NCI-H2029 (cell line): ENCODE measurements at regions not wholly inside any gene's neighbourhood (a gene's known extent, or its start where the extent isn't known, plus 50 kb on each side); places are given as distances from the start of the nearest gene placed in this dataset.
"Not testable (repeated sequence)": the region's sequence is repeated elsewhere in the genome, so short reads cannot be mapped to it uniquely, and the experiment has no call there.

Experiments
- DNase-seq: peaks from one replicate; lab custom pipeline; 2025; lab: John Stamatoyannopoulos, UW

- DNase-seq = no peak
Measured at GRCh38 chr18:27579364-27579763, 394.3 kb upstream of the CHST9 start.

- DNase-seq = no peak
Measured at GRCh38 chr18:27577752-27578151, 392.6 kb upstream of the CHST9 start.

GRCh38 chr18:27577265-27577664 lies 392.2 kb upstream of the CHST9 start:
- no peak for DNase-seq

GRCh38 chr18:27567434-27567833 lies 382.3 kb upstream of the CHST9 start:
- no peak for DNase-seq

- no peak for DNase-seq
Measured at GRCh38 chr18:27564066-27564465, 379.0 kb upstream of the CHST9 start.

GRCh38 chr18:27558388-27559155 lies 373.5 kb upstream of the CHST9 start:
- DNase-seq = no peak

- no peak for DNase-seq
Measured at GRCh38 chr18:27556741-27557140, 371.6 kb upstream of the CHST9 start.

- DNase-seq = no peak
Measured at GRCh38 chr18:27549335-27550039, 364.4 kb upstream of the CHST9 start.

- DNase-seq = no peak
Measured at GRCh38 chr18:27546991-27547390, 361.9 kb upstream of the CHST9 start.

- no peak for DNase-seq
Measured at GRCh38 chr18:27544206-27544605, 359.1 kb upstream of the CHST9 start.

- no peak for DNase-seq
Measured at GRCh38 chr18:27541293-27541692, 356.2 kb upstream of the CHST9 start.

- DNase-seq = no peak
Measured at GRCh38 chr18:27540111-27540510, 355.0 kb upstream of the CHST9 start.

GRCh38 chr18:27528925-27529521 lies 343.9 kb upstream of the CHST9 start:
- no peak for DNase-seq

- no peak for DNase-seq
Measured at GRCh38 chr18:27527856-27528255, 342.7 kb upstream of the CHST9 start.

- DNase-seq = no peak
Measured at GRCh38 chr18:27520401-27520800, 335.3 kb upstream of the CHST9 start.

GRCh38 chr18:27510036-27510633 lies 325.0 kb upstream of the CHST9 start:
- DNase-seq = not testable (repeated sequence)

GRCh38 chr18:27501671-27502070 lies 316.6 kb upstream of the CHST9 start:
- no peak for DNase-seq

- no peak for DNase-seq
Measured at GRCh38 chr18:27500531-27500930, 315.4 kb upstream of the CHST9 start.

- no peak for DNase-seq
Measured at GRCh38 chr18:27497246-27497645, 312.1 kb upstream of the CHST9 start.

- no peak for DNase-seq
Measured at GRCh38 chr18:27493182-27493581, 308.1 kb upstream of the CHST9 start.

GRCh38 chr18:27491772-27492171 lies 306.7 kb upstream of the CHST9 start:
- no peak for DNase-seq

- no peak for DNase-seq
Measured at GRCh38 chr18:27483276-27483675, 298.2 kb upstream of the CHST9 start.

- DNase-seq = no peak
Measured at GRCh38 chr18:27478459-27478858, 293.4 kb upstream of the CHST9 start.
